IMR-90 (cell line): ENCODE measurements at regions not wholly inside any gene's neighbourhood (a gene's known extent, or its start where the extent isn't known, plus 50 kb on each side); places are given as distances from the start of the nearest gene placed in this dataset.

Source experiments
- ATAC-seq: fragments of 200-7000 bp; cut with Tn5 transposase; 2 replicates; pipeline ENCODE4 v1.9.1; 2020; ENCODE audit warnings: low read depth, mild to moderate bottlenecking, moderate library complexity
- BruUV-seq: library from RNA; stranded (reverse); fragments of 400-500 nt; replicated peaks from 2 replicates; lab custom pipeline; 2021; lab: Mats Ljungman, UMichigan
- CTCF ChIA-PET: fragments of 300-600 bp; formaldehyde crosslinking; extraction: SDS; loops from one replicate; lab custom pipeline; 2021; ENCODE audit warnings: antibody characterized with exemption; lab: Yijun Ruan, JAX
- POLR2A ChIA-PET: fragments of 300-600 bp; sonication (Branson Sonifier 250); formaldehyde crosslinking; loops from one replicate; lab custom pipeline; 2022; ENCODE audit warnings: antibody characterized with exemption; ENCODE audit not compliant: unreplicated experiment; lab: Charles Lee
- DNase-seq: peaks from one replicate; pipeline ENCODE4 v3.0.0; 2013
- H2AFZ ChIP-seq: replicated peaks from 2 replicates; pipeline ENCODE3; 2013; ENCODE audit warnings: low read length, mild to moderate bottlenecking; ENCODE audit not compliant: poor library complexity
- H2AK5ac ChIP-seq: 2 replicates; pipeline ENCODE4 v1.6.1; 2013; ENCODE audit warnings: low read depth, low read length, inconsistent platforms
- H2AK9ac ChIP-seq: replicated peaks from 2 replicates; pipeline ENCODE3; 2013; ENCODE audit warnings: mild to moderate bottlenecking, low read depth, low read length, moderate library complexity; ENCODE audit not compliant: poor library complexity
- H2BK120ac ChIP-seq: 2 replicates; pipeline ENCODE4 v1.6.1; 2013; ENCODE audit warnings: low read depth, low read length, inconsistent platforms
- H2BK15ac ChIP-seq: 3 replicates; pipeline ENCODE4 v1.6.1; 2013; ENCODE audit warnings: low read depth, low read length, inconsistent platforms
- H2BK20ac ChIP-seq: 2 replicates; pipeline ENCODE4 v1.6.1; 2013; ENCODE audit warnings: low read depth, mild to moderate bottlenecking, inconsistent platforms, low read length, moderate library complexity
- H2BK5ac ChIP-seq: 2 replicates; pipeline ENCODE4 v1.6.1; 2013; ENCODE audit warnings: mild to moderate bottlenecking, low read depth, low read length, inconsistent platforms; ENCODE audit not compliant: poor library complexity, severe bottlenecking
- H3K14ac ChIP-seq: replicated peaks from 2 replicates; pipeline ENCODE4 v1.6.1; 2013; ENCODE audit warnings: low read depth, low read length, inconsistent platforms
- H3K18ac ChIP-seq: 2 replicates; pipeline ENCODE4 v1.6.1; 2013; ENCODE audit warnings: low read depth, low read length, control low read depth
- H3K23ac ChIP-seq: 2 replicates; pipeline ENCODE4 v1.6.1; 2013; ENCODE audit warnings: low read depth, low read length, inconsistent platforms
- H3K27ac ChIP-seq: 2 replicates; pipeline ENCODE4 v1.5.1; 2013; ENCODE audit warnings: mild to moderate bottlenecking, control low read depth, low read length; ENCODE audit not compliant: insufficient read depth
- H3K27me3 ChIP-seq: 2 replicates; pipeline ENCODE4 v1.6.1; 2013; ENCODE audit warnings: low read length; ENCODE audit not compliant: control insufficient read depth, insufficient read depth
- H3K36me3 ChIP-seq: 2 replicates; pipeline ENCODE4 v1.6.1; 2013; ENCODE audit warnings: low read length, mixed read lengths; ENCODE audit not compliant: control insufficient read depth, insufficient read depth
- H3K4ac ChIP-seq: 2 replicates; pipeline ENCODE4 v1.6.1; 2013; ENCODE audit warnings: low read depth, low read length, inconsistent platforms
- H3K4me1 ChIP-seq: 2 replicates; pipeline ENCODE4 v1.6.1; 2013; ENCODE audit warnings: low read length, mixed read lengths; ENCODE audit not compliant: control insufficient read depth, insufficient read depth
- H3K4me2 ChIP-seq: 2 replicates; pipeline ENCODE4 v1.6.1; 2013; ENCODE audit warnings: low read depth, mild to moderate bottlenecking, control low read depth, low read length, moderate library complexity
- H3K4me3 ChIP-seq: 2 replicates; pipeline ENCODE4 v1.5.1; 2013; ENCODE audit warnings: low read depth, mild to moderate bottlenecking, control low read depth, low read length, moderate library complexity; ENCODE audit not compliant: insufficient read depth
- H3K56ac ChIP-seq: 2 replicates; pipeline ENCODE4 v1.6.1; 2013; ENCODE audit warnings: low read length, inconsistent platforms; ENCODE audit not compliant: insufficient read depth; ENCODE audit errors: extremely low read depth
- H3K79me1 ChIP-seq, 2 experiments: 2 replicates each; pipeline ENCODE4 v1.6.1; 2013; ENCODE audit warnings: low read length in 2 of 2, inconsistent platforms in 1 of 2, low read depth in 1 of 2
- H3K9ac ChIP-seq: 2 replicates; pipeline ENCODE4 v1.6.1; 2013; ENCODE audit warnings: low read depth, low read length, control low read depth
- H3K9me1 ChIP-seq: 2 replicates; pipeline ENCODE4 v1.6.1; 2013; ENCODE audit warnings: low read length, inconsistent platforms; ENCODE audit not compliant: insufficient read depth
- H3K9me3 ChIP-seq: 2 replicates; pipeline ENCODE4 v1.6.1; 2013; ENCODE audit warnings: low read length; ENCODE audit not compliant: control insufficient read depth, insufficient read depth
- H4K20me1 ChIP-seq: 2 replicates; pipeline ENCODE4 v1.6.1; 2013; ENCODE audit warnings: low read length, inconsistent platforms; ENCODE audit not compliant: insufficient read depth
- H4K5ac ChIP-seq: 2 replicates; pipeline ENCODE4 v1.6.1; 2013; ENCODE audit warnings: mild to moderate bottlenecking, low read depth, low read length, control low read depth
- H4K8ac ChIP-seq, 2 experiments: 2 replicates each; pipeline ENCODE4 v1.6.1; 2013; ENCODE audit warnings: low read depth in 2 of 2, low read length in 2 of 2, control low read depth in 1 of 2, inconsistent platforms in 1 of 2
- H4K91ac ChIP-seq: 2 replicates; pipeline ENCODE4 v1.6.1; 2013; ENCODE audit warnings: low read depth, low read length, inconsistent platforms; ENCODE audit not compliant: insufficient read depth
- MAZ ChIP-seq: IDR thresholded peaks from 2 replicates; pipeline ENCODE4 v1.6.1; 2012; ENCODE audit warnings: low read depth, mild to moderate bottlenecking, low read length, improper control_type of control experiment, moderate library complexity, borderline replicate concordance
- MXI1 ChIP-seq: IDR thresholded peaks from 2 replicates; pipeline ENCODE4 v1.6.1; 2012; ENCODE audit warnings: low read depth, mild to moderate bottlenecking, low read length, moderate library complexity, borderline replicate concordance
- SMC3 ChIP-seq: fragments of 150-350 bp; IDR thresholded peaks from 2 replicates; pipeline ENCODE4 v1.6.1; 2016; ENCODE audit warnings: low read depth, mild to moderate bottlenecking, antibody characterized with exemption, low read length, moderate library complexity
- WGBS, 2 experiments: methylation state at CpG; one replicate each; pipeline versions ENCODE4 v1.1.5 to v1.1.7; 2013; ENCODE audit warnings: missing lambda C conversion rate in 2 of 2; ENCODE audit not compliant: insufficient read length in 1 of 2; ENCODE audit errors: extremely low coverage in 2 of 2; 5-methylcytosine and 5-hydroxymethylcytosine counted together
- dilution Hi-C: fragments of 300-500 bp; cut with HindIII; formaldehyde crosslinking; loops from one replicate; pipeline ENCODE4 v1.14.3; 2018; ENCODE audit warnings: low sequenced_read_pairs; ENCODE audit not compliant: unreplicated experiment
- in situ Hi-C: fragments of 300-500 bp; cut with MboI; formaldehyde crosslinking; loops from 3 replicates; pipeline ENCODE4 v1.14.3; 2019; ENCODE audit warnings: low sequenced_read_pairs, inconsistent platforms, mixed read lengths
- intact Hi-C: fragments of 100-400 bp; cut with micrococcal nuclease; formaldehyde crosslinking; loops from 2 replicates; pipeline ENCODE4 v1.10.0; 2022

- H3K4me1 ChIP-seq, result no peaks in the 10 kb centered on the region
- H3K9me1 ChIP-seq, result 0 out of 2 replicates have a peak, but pooled peaks cover 12% of the 10 kb centered on the region
- dilution Hi-C loops, result no loop called here
- in situ Hi-C loops, result no loop called here
- no peak for TF ChIP-seq SMC3
- no peak for TF ChIP-seq MAZ
- TF ChIP-seq MXI1, result no peak
- H4K91ac ChIP-seq, result no peak overlapping the region
- H2AK9ac ChIP-seq, result no peak overlapping the region
- H2BK5ac ChIP-seq, result no peak overlapping the region
- peaks cover 5% of the 10 kb centered on the region; the same call in 1 of the 2 replicates for H3K9me3 ChIP-seq
- no peak for ATAC-seq
- no peak overlapping the region for H3K9ac ChIP-seq
- no peak overlapping the region for H3K4me2 ChIP-seq
- no peak overlapping the region for H2AK5ac ChIP-seq
- no peak overlapping the region for H2BK20ac ChIP-seq
- no peak overlapping the region for H2BK120ac ChIP-seq
- no peak overlapping the region for H4K8ac ChIP-seq
- intact Hi-C loops, result no loop called here
- no peak overlapping the region for H3K27ac ChIP-seq
- H3K14ac ChIP-seq, result no peak overlapping the region
- CTCF ChIA-PET, result no interaction called here
- H4K20me1 ChIP-seq, result no peaks in the 10 kb centered on the region
- no peak overlapping the region for H3K18ac ChIP-seq
- DNase-seq, result no peak
- no peak overlapping the region for H2BK15ac ChIP-seq
- no TSS peak for BruUV-seq
- H3K4me3 ChIP-seq, result no peak overlapping the region
- POLR2A ChIA-PET, result no interaction called here
- H3K79me1 ChIP-seq, result no peaks in the 10 kb centered on the region
- H2AFZ ChIP-seq, result no peak overlapping the region
- H3K23ac ChIP-seq, result no peak overlapping the region
- H3K4ac ChIP-seq, result no peak overlapping the region
- 58% methylated on average over 5 of the region's 13 CpGs; no CpG with 5 or more reads in 1 of the 2 experiments for WGBS, 2 experiments
- no peaks in the 10 kb centered on the region; the same call in 1 of the 2 replicates for H3K27me3 ChIP-seq
- H3K56ac ChIP-seq, result no peak overlapping the region
- H4K5ac ChIP-seq, result no peak overlapping the region
- H3K36me3 ChIP-seq, result no peaks in the 10 kb centered on the region
Observed at GRCh38 chr21:41580758-41581554, 73.0 kb upstream of the TMPRSS2 start.
